Keratinocyte (primary cell): ENCODE measurements at regions not wholly inside any gene's neighbourhood (a gene's known extent, or its start where the extent isn't known, plus 50 kb on each side); places are given as distances from the start of the nearest gene placed in this dataset.

Source experiments
- DNase-seq: peaks from one replicate; pipeline ENCODE4 v3.0.0-alpha.2; 2011; ENCODE audit warnings: low read depth, missing footprints, low spot score
- FAIRE-seq: peaks from 2 replicates; lab custom pipeline; 2011; peaks lifted over from hg19 to GRCh38; lab: Jason Lieb, UNC
- H2AFZ ChIP-seq: 2 replicates; pipeline ENCODE4 v1.6.0; 2012; ENCODE audit warnings: low read length, control low read depth, inconsistent platforms; ENCODE audit not compliant: control insufficient read depth
- H3K27ac ChIP-seq: 2 replicates; pipeline ENCODE4 v1.5.1; 2011; ENCODE audit warnings: low read length; ENCODE audit not compliant: control insufficient read depth, insufficient read depth
- H3K27me3 ChIP-seq: 3 replicates; pipeline ENCODE4 v1.6.0; 2011; ENCODE audit warnings: low read length; ENCODE audit not compliant: control insufficient read depth, insufficient read depth; ENCODE audit errors: extremely low read depth
- H3K36me3 ChIP-seq, 2 experiments: 2 replicates in 1 of 2; 3 replicates in 1 of 2; pipeline ENCODE4 v1.5.1; 2011; ENCODE audit warnings: low read length in 2 of 2, mild to moderate bottlenecking in 1 of 2; ENCODE audit not compliant: control insufficient read depth in 2 of 2, insufficient read depth in 2 of 2; ENCODE audit errors: extremely low read depth in 1 of 2
- H3K4me1 ChIP-seq: 3 replicates; pipeline ENCODE4 v1.5.1; 2011; ENCODE audit warnings: low read length; ENCODE audit not compliant: control insufficient read depth, insufficient read depth; ENCODE audit errors: extremely low read depth
- H3K4me2 ChIP-seq: 3 replicates; pipeline ENCODE4 v1.6.0; 2011; ENCODE audit warnings: low read depth, low read length; ENCODE audit not compliant: control insufficient read depth, insufficient read depth; ENCODE audit errors: extremely low read depth
- H3K4me3 ChIP-seq, 3 experiments: fragments of 200-600 bp in 1 of 3; sonication (generic) in 1 of 3; 2 replicates in 2 of 3; 3 replicates in 1 of 3; pipeline ENCODE4 v1.5.1; 2011 to 2016; ENCODE audit warnings: low read length in 3 of 3, mild to moderate bottlenecking in 3 of 3, control low read depth in 2 of 3, inconsistent platforms in 1 of 3, low read depth in 1 of 3, mixed read lengths in 1 of 3, mixed run types in 1 of 3, moderate library complexity in 1 of 3; ENCODE audit not compliant: control insufficient read depth in 2 of 3, insufficient read depth in 2 of 3; ENCODE audit errors: extremely low read depth in 1 of 3
- H3K79me2 ChIP-seq: 2 replicates; pipeline ENCODE4 v1.6.0; 2012; ENCODE audit warnings: low read length; ENCODE audit not compliant: control insufficient read depth, insufficient read depth
- H3K9ac ChIP-seq: 3 replicates; pipeline ENCODE4 v1.6.0; 2011; ENCODE audit warnings: low read length; ENCODE audit not compliant: control insufficient read depth, insufficient read depth; ENCODE audit errors: extremely low read depth
- H3K9me1 ChIP-seq: 3 replicates; pipeline ENCODE4 v1.6.0; 2011; ENCODE audit warnings: low read length; ENCODE audit not compliant: control insufficient read depth, insufficient read depth; ENCODE audit errors: extremely low read depth
- H3K9me3 ChIP-seq: 2 replicates; pipeline ENCODE4 v1.5.1; 2012; ENCODE audit warnings: low read depth, low read length; ENCODE audit not compliant: control insufficient read depth
- H4K20me1 ChIP-seq: 3 replicates; pipeline ENCODE4 v1.6.0; 2011; ENCODE audit warnings: low read length; ENCODE audit not compliant: control insufficient read depth, insufficient read depth; ENCODE audit errors: extremely low read depth
- CTCF ChIP-seq, 3 experiments: IDR thresholded peaks in 1 of 3; conservative IDR thresholded peaks in 1 of 3; optimal IDR thresholded peaks in 1 of 3; 2 replicates in 2 of 3; 3 replicates in 1 of 3; pipeline versions ENCODE3 to v1.5.1; 2011; ENCODE audit warnings: low read length in 3 of 3, mild to moderate bottlenecking in 3 of 3, moderate library complexity in 2 of 3, control low read depth in 1 of 3, inconsistent platforms in 1 of 3; ENCODE audit not compliant: insufficient read depth in 2 of 3; ENCODE audit errors: extremely low read depth in 1 of 3
- EZH2 ChIP-seq: IDR thresholded peaks from one replicate; pipeline ENCODE4 v1.6.1; 2012; ENCODE audit warnings: inconsistent platforms, mild to moderate bottlenecking, low read length, moderate library complexity
- dilution Hi-C: fragments of 300-500 bp; cut with MboI; formaldehyde crosslinking; loops from one replicate; pipeline ENCODE4 v1.7.0; 2020; ENCODE audit warnings: low sequenced_read_pairs; ENCODE audit not compliant: extremely low pct_ligation_motif_present

DNA sequence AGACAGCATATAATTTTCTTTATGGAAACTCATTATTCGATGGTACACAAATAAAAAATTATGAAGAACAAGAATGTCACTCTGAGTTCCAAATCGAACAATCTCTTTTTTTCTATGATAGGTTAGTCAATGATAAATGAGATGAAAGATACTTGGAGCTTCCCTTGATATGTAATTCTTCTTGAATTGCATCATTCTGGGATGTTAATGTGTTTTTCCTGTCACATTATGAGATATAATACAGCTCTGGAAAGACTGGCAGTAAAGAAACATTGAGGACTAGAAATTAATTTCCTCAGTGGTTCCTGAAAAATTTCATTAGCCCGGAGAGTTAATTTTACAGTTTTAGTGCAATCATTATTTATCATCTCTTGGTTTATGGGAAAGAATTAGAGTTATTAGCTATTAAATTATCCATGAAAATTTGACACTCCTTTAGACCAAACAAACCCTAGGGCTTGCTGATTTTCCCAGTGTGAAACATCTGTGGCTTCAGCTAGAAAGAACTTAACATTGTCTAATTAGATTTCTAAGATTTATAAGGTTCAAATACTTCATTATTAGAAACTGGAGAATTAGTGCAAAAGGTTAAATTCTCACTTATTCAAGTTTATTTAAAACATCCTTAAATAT lies 1546.6 kb upstream of the TENM3 start:
- FAIRE-seq (no peak), DNase-seq (no peak)
- H3K9ac ChIP-seq, result no peak overlapping the region
- dilution Hi-C loops, result no loop called here
- no peak overlapping the region for H2AFZ ChIP-seq
- no peaks in the 10 kb centered on the region for H3K9me3 ChIP-seq
- no peaks in the 10 kb centered on the region for H3K27me3 ChIP-seq
- no peaks in the 10 kb centered on the region for H4K20me1 ChIP-seq
- H3K27ac ChIP-seq, result no peak overlapping the region
- no peaks in the 10 kb centered on the region for H3K36me3 ChIP-seq
- H3K4me1 ChIP-seq, result no peaks in the 10 kb centered on the region
- no peaks in the 10 kb centered on the region for H3K9me1 ChIP-seq
- no peaks in the 10 kb centered on the region for H3K79me2 ChIP-seq
- no peak for TF ChIP-seq CTCF (optimal IDR thresholded peaks at IDR 0.05 in 1 of 3, IDR thresholded peaks at IDR 0.05 in 1 of 3, conservative IDR thresholded peaks at IDR 0.05 in 1 of 3; ENCODE audit: extremely low read depth in 1 of 3, insufficient read depth in 2 of 3, low read length in 3 of 3)
- no peak for TF ChIP-seq EZH2
- no peak overlapping the region for H3K4me2 ChIP-seq
- H3K4me3 ChIP-seq, result no peak overlapping the region

DNA sequence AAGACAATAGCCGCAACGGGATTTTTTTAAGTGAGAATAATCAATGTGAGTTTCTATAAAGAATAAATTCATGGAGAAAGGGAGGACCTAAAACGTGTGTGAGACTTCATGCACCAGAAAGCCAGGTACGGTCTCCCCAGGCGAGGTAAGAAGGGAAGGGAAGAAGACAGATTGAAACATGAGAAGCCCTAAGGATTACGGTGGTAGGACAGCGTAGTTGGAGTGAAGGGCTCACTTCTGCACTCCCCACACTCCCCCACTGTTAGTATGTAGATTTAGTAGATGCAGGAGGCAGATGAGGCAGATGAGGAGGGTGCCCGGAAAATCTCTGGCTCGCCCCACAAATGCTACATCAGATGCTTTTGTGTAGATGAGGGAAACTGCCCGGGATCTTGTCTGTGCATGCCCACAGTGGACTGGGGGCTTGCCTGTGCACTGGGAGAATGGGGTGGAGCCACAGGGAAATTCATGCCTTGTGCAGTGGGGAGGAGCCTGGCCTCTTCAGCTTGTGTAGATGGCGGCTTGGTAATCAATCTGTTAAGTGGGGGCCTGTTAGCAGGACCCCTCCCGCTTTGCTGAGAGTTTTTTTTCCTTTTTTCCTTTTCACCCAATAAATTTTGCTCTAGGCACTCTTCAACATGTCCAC lies 1544.5 kb upstream of the TENM3 start:
- H3K9ac ChIP-seq, result no peak overlapping the region
- H3K9me1 ChIP-seq, result no peaks in the 10 kb centered on the region
- FAIRE-seq (no peak), DNase-seq (no peak)
- H3K27me3 ChIP-seq, result no peaks in the 10 kb centered on the region
- H3K4me3 ChIP-seq, result no peak overlapping the region
- H3K79me2 ChIP-seq, result no peaks in the 10 kb centered on the region
- dilution Hi-C loops, result no loop called here
- no peak overlapping the region for H2AFZ ChIP-seq
- no peaks in the 10 kb centered on the region for H4K20me1 ChIP-seq
- H3K4me1 ChIP-seq, result no peaks in the 10 kb centered on the region
- no peak overlapping the region for H3K4me2 ChIP-seq
- H3K27ac ChIP-seq, result no peak overlapping the region
- H3K9me3 ChIP-seq, result no peaks in the 10 kb centered on the region
- TF ChIP-seq EZH2 (no peak), CTCF (optimal IDR thresholded peaks at IDR 0.05 in 1 of 3, IDR thresholded peaks at IDR 0.05 in 1 of 3, conservative IDR thresholded peaks at IDR 0.05 in 1 of 3; ENCODE audit: extremely low read depth in 1 of 3, insufficient read depth in 2 of 3, low read length in 3 of 3) (no peak)
- no peaks in the 10 kb centered on the region for H3K36me3 ChIP-seq
